ENCODE measurements at regions not wholly inside any gene's neighbourhood (a gene's known extent, or its start where the extent isn't known, plus 50 kb on each side); places are given as distances from the start of the nearest gene placed in this dataset.

- ChIA-PET POLR2A (no interaction called here), CTCF (no interaction called here)
- Mint-ChIP-seq H3K27ac (ENCODE audit: unreplicated experiment) (no peak overlapping the region), H3K36me3 (ENCODE audit: insufficient read depth, unreplicated experiment) (no peaks in the 10 kb centered on the region), H3K4me1 (ENCODE audit: low read depth, unreplicated experiment) (no peaks in the 10 kb centered on the region), H3K9me3 (ENCODE audit: unreplicated experiment) (no peaks in the 10 kb centered on the region), H3K4me3 (ENCODE audit: unreplicated experiment) (no peak overlapping the region), H3K27me3 (ENCODE audit: insufficient read depth, unreplicated experiment) (peaks cover 3% of the 10 kb centered on the region)
- no peaks in the 10 kb centered on the region for H3K9me3 ChIP-seq
- no peak overlapping the region for H3K4me3 ChIP-seq (ENCODE audit: low read depth, low read length)
- intact Hi-C loops (cut with micrococcal nuclease; ENCODE audit: unreplicated experiment): no loop called here
- no peak for DNase-seq
- TF ChIP-seq, protein P1, sequence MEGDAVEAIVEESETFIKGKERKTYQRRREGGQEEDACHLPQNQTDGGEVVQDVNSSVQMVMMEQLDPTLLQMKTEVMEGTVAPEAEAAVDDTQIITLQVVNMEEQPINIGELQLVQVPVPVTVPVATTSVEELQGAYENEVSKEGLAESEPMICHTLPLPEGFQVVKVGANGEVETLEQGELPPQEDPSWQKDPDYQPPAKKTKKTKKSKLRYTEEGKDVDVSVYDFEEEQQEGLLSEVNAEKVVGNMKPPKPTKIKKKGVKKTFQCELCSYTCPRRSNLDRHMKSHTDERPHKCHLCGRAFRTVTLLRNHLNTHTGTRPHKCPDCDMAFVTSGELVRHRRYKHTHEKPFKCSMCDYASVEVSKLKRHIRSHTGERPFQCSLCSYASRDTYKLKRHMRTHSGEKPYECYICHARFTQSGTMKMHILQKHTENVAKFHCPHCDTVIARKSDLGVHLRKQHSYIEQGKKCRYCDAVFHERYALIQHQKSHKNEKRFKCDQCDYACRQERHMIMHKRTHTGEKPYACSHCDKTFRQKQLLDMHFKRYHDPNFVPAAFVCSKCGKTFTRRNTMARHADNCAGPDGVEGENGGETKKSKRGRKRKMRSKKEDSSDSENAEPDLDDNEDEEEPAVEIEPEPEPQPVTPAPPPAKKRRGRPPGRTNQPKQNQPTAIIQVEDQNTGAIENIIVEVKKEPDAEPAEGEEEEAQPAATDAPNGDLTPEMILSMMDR (IDR thresholded peaks at IDR 0.05; ENCODE audit: insufficient read depth in 1 of 2, low read depth in 1 of 2, low read length in 1 of 2, severe bottlenecking in 1 of 2, unreplicated experiment in 1 of 2): no peak
- no TSS peak for BruUV-seq (replicated peaks)
- no peaks in the 10 kb centered on the region for H3K27me3 ChIP-seq (replicated peaks; ENCODE audit: control insufficient read depth, insufficient read depth, low read length)
- no peaks in the 10 kb centered on the region for H3K4me1 ChIP-seq
- H3K36me3 ChIP-seq (ENCODE audit: control insufficient read depth, insufficient read depth, low read length): no peaks in the 10 kb centered on the region
Observed at GRCh38 chr4:167428156-167428555, 193.9 kb upstream of the SPOCK3 start.

GRCh38 chr4:167431371-167431770, 197.1 kb upstream of the SPOCK3 start:
- Histone ChIP-seq H3K36me3 (ENCODE audit: control insufficient read depth, insufficient read depth, low read length) (no peaks in the 10 kb centered on the region), H3K4me3 (ENCODE audit: low read depth, low read length) (no peak overlapping the region), H3K27me3 (replicated peaks; ENCODE audit: control insufficient read depth, insufficient read depth, low read length) (no peaks in the 10 kb centered on the region), H3K4me1 (no peaks in the 10 kb centered on the region), H3K9me3 (no peaks in the 10 kb centered on the region)
- H3K9me3 Mint-ChIP-seq (ENCODE audit: unreplicated experiment): no peaks in the 10 kb centered on the region
- BruUV-seq (replicated peaks): no TSS peak
- H3K27me3 Mint-ChIP-seq (ENCODE audit: insufficient read depth, unreplicated experiment): peaks cover 3% of the 10 kb centered on the region
- H3K36me3 Mint-ChIP-seq (ENCODE audit: insufficient read depth, unreplicated experiment): no peaks in the 10 kb centered on the region
- ChIA-PET CTCF (no interaction called here), POLR2A (no interaction called here)
- TF ChIP-seq, protein P1 (IDR thresholded peaks at IDR 0.05; ENCODE audit: insufficient read depth in 1 of 2, low read depth in 1 of 2, low read length in 1 of 2, severe bottlenecking in 1 of 2, unreplicated experiment in 1 of 2): no peak
- DNase-seq: no peak
- H3K27ac Mint-ChIP-seq (ENCODE audit: unreplicated experiment): no peak overlapping the region
- no peaks in the 10 kb centered on the region for H3K4me1 Mint-ChIP-seq (ENCODE audit: low read depth, unreplicated experiment)
- no peak overlapping the region for H3K4me3 Mint-ChIP-seq (ENCODE audit: unreplicated experiment)
- intact Hi-C loops (cut with micrococcal nuclease; ENCODE audit: unreplicated experiment): no loop called here

- Histone ChIP-seq H3K36me3 (ENCODE audit: control insufficient read depth, insufficient read depth, low read length) (no peaks in the 10 kb centered on the region), H3K9me3 (no peaks in the 10 kb centered on the region), H3K27me3 (replicated peaks; ENCODE audit: control insufficient read depth, insufficient read depth, low read length) (no peaks in the 10 kb centered on the region), H3K4me3 (ENCODE audit: low read depth, low read length) (no peak overlapping the region), H3K4me1 (no peaks in the 10 kb centered on the region)
- POLR2A ChIA-PET: no interaction called here
- Mint-ChIP-seq H3K36me3 (ENCODE audit: insufficient read depth, unreplicated experiment) (no peaks in the 10 kb centered on the region), H3K9me3 (ENCODE audit: unreplicated experiment) (no peaks in the 10 kb centered on the region), H3K27ac (ENCODE audit: unreplicated experiment) (no peak overlapping the region), H3K4me3 (ENCODE audit: unreplicated experiment) (no peak overlapping the region), H3K4me1 (ENCODE audit: low read depth, unreplicated experiment) (no peaks in the 10 kb centered on the region), H3K27me3 (ENCODE audit: insufficient read depth, unreplicated experiment) (peaks cover 15% of the 10 kb centered on the region)
- DNase-seq: no peak
- intact Hi-C loops (cut with micrococcal nuclease; ENCODE audit: unreplicated experiment): no loop called here
- CTCF ChIA-PET: no interaction called here
- TF ChIP-seq, protein P1 (IDR thresholded peaks at IDR 0.05; ENCODE audit: insufficient read depth in 1 of 2, low read depth in 1 of 2, low read length in 1 of 2, severe bottlenecking in 1 of 2, unreplicated experiment in 1 of 2): no peak
- BruUV-seq (replicated peaks): no TSS peak
Observed at GRCh38 chr4:167435786-167436185, 201.5 kb upstream of the SPOCK3 start.

Data from Caco-2 (cell line).